ENCODE measurements at regions not wholly inside any gene's neighbourhood (a gene's known extent, or its start where the extent isn't known, plus 50 kb on each side); places are given as distances from the start of the nearest gene placed in this dataset.

- TF ChIP-seq CTCF (conservative IDR thresholded peaks at IDR 0.05; ENCODE audit: low read depth, low read length) (no peak), EZH2 (IDR thresholded peaks at IDR 0.05; ENCODE audit: borderline replicate concordance, low read depth, low read length, poor library complexity, severe bottlenecking) (no peak)
Measured at GRCh38 chr5:110965773-110966581, 105.5 kb upstream of the TSLP start.
